NCI-H2107 (cell line): ENCODE measurements at regions not wholly inside any gene's neighbourhood (a gene's known extent, or its start where the extent isn't known, plus 50 kb on each side); places are given as distances from the start of the nearest gene placed in this dataset.

Experiments
- DNase-seq: peaks from one replicate; lab custom pipeline; 2025; lab: John Stamatoyannopoulos, UW

- no peak for DNase-seq
These were observed 363.7 kb upstream of the MYT1L start for GRCh38 chr2:2694746-2695145.

- no peak for DNase-seq
These were observed 361.7 kb upstream of the MYT1L start for GRCh38 chr2:2692599-2693389.

GRCh38 chr2:2691419-2691818, 360.3 kb upstream of the MYT1L start:
- DNase-seq: no peak

GRCh38 chr2:2690985-2691384, 359.9 kb upstream of the MYT1L start:
- no peak for DNase-seq

- peak; percentile 50 for DNase-seq
These were observed 358.2 kb upstream of the MYT1L start for GRCh38 chr2:2689306-2689705.

- DNase-seq: no peak
These were observed 357.2 kb upstream of the MYT1L start for GRCh38 chr2:2688254-2688653.

GRCh38 chr2:2687745-2688144, 356.7 kb upstream of the MYT1L start:
- no peak for DNase-seq

GRCh38 chr2:2686222-2686621, 355.1 kb upstream of the MYT1L start:
- DNase-seq: no peak

- no peak for DNase-seq
These were observed 352.6 kb upstream of the MYT1L start for GRCh38 chr2:2683606-2684224.

GRCh38 chr2:2682700-2683342, 351.7 kb upstream of the MYT1L start:
- no peak for DNase-seq

GRCh38 chr2:2681711-2682251, 350.7 kb upstream of the MYT1L start:
- DNase-seq: no peak

GRCh38 chr2:2681085-2681484, 350.0 kb upstream of the MYT1L start:
- no peak for DNase-seq

GRCh38 chr2:2674831-2675230, 343.8 kb upstream of the MYT1L start:
- no peak for DNase-seq

GRCh38 chr2:2673406-2673805, 342.3 kb upstream of the MYT1L start:
- DNase-seq: no peak

- no peak for DNase-seq
These were observed 341.2 kb upstream of the MYT1L start for GRCh38 chr2:2672249-2672648.

GRCh38 chr2:2671826-2672225, 340.8 kb upstream of the MYT1L start:
- no peak for DNase-seq

- DNase-seq: no peak
These were observed 338.2 kb upstream of the MYT1L start for GRCh38 chr2:2669316-2669715.

GRCh38 chr2:2668681-2669265, 337.7 kb upstream of the MYT1L start:
- no peak for DNase-seq

GRCh38 chr2:2667690-2668089, 336.6 kb upstream of the MYT1L start:
- DNase-seq: no peak

GRCh38 chr2:2665834-2666133, 334.7 kb upstream of the MYT1L start:
- no peak for DNase-seq

- DNase-seq: no peak
These were observed 334.1 kb upstream of the MYT1L start for GRCh38 chr2:2664989-2665833.
